ENCODE measurements at regions not wholly inside any gene's neighbourhood (a gene's known extent, or its start where the extent isn't known, plus 50 kb on each side); places are given as distances from the start of the nearest gene placed in this dataset.

DNA sequence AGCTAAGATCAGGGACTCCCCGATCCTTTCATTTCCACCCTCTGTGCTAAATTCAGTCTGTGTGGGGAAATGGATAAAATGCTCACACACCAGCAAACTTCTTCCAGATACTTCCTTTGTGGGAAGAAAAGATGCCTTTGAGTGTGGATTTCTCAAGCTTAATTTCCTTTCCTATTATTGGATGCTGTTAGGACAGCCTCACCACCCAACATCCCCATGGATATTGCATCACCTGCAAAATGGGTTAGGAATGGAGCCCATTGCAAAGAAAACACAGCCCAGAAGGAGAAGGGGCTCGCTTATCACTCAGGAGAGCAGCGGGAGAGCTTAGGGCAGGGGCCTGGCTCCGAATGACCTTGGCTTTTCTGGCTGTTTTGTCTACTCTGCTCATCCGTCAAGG lies 272.2 kb downstream of the CDC5L start:
- Mint-ChIP-seq H3K36me3 (ENCODE audit: insufficient read depth in 2 of 2) (peaks cover 0 to 3% of the 10 kb centered on the region in 2 donors), H3K9me3 (peaks cover 3% of the 10 kb centered on the region in 2 donors), H3K27ac (no peak overlapping the region), H3K4me1 (ENCODE audit: low read depth) (peaks cover 16% of the 10 kb centered on the region), H3K4me3 (no peak overlapping the region), H3K27me3 (ENCODE audit: low read depth) (no peaks in the 10 kb centered on the region)
- DNase-seq, result no peak
- no peak for ATAC-seq (replicated peaks in 1 of 2)

DNA sequence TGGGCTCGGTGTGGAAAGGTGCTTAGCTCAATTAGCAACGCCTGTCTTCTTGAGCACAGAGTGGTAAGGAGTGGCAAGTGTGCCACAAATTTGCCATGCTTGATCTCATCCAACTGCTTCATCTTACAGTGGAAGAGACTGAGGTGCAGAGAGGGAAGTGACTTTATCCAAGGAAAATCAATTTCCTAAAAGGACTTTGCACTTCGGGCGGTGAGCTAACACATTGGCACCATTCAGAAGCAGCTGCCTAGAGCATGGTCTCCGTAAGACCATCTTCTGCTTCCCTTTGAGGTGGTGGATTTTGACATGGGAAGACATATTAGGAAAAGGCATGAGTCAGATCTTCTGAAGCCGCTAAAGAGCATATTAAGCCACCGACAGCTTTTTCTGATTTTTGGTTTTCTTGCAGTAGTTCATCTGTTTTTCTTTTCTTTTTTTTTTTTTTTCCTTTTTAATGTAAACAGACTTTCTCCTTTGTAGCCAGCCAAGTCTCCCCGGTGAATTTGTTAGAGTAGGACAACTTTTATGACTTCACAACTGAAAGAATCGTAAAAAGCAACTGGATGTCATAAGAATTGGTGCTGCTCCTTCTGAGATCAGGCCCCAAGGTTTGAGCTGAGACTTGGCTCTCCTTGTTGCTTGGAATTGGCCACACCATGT lies 273.2 kb downstream of the CDC5L start:
- H3K36me3 Mint-ChIP-seq (ENCODE audit: insufficient read depth in 2 of 2), result peaks cover 0 to 3% of the 10 kb centered on the region in 2 donors
- peaks cover 3% of the 10 kb centered on the region in 2 donors for H3K9me3 Mint-ChIP-seq

DNA sequence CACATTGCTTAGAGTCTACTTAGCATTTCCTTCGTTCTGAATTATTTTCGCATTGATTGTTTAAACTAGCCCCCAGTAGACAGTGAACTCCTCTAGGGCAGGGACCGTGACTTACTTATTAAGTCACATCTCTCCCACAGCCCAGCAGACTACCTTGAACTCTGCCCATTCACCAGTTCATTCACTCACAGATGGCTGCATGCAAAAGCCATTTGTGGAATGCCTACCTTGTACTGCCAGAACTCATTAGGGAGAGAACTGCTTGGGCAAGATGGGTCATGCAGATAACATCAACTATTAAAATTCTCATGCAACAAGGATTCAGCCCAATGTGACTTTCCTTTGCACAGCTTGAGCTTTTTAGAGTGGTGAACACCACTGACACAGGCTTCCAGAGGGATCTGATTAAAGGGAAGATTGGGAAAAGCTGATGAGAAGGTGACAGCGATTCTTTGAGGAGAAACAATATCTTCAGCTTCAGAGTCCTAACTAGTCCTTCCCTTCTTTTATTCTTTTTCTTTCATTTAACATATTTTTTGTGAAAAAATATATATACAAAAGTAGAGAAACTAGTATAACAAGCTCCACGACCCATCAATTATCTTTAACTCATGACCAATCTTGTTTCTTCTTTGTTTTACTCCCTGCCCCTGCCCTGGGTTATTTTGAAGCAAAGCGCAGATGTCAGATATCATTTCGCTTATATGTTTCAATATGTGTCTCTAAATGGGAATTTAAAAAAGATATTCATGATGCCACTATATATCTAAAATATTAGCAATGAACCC lies 273.9 kb downstream of the CDC5L start:
- peaks cover 0 to 3% of the 10 kb centered on the region in 2 donors for H3K36me3 Mint-ChIP-seq (ENCODE audit: insufficient read depth in 2 of 2)
- ATAC-seq (replicated peaks in 1 of 2), result no peak
- DNase-seq, result no peak
- H3K9me3 Mint-ChIP-seq, result peaks cover 3% of the 10 kb centered on the region in 2 donors
- H3K27ac Mint-ChIP-seq, result no peak overlapping the region
- no peak overlapping the region for H3K4me3 Mint-ChIP-seq
- no peaks in the 10 kb centered on the region for H3K27me3 Mint-ChIP-seq (ENCODE audit: low read depth)
- peaks cover 8% of the 10 kb centered on the region for H3K4me1 Mint-ChIP-seq (ENCODE audit: low read depth)

More for the DNA sequence above, 273.2 kb downstream of the CDC5L start:
- Mint-ChIP-seq H3K27me3 (ENCODE audit: low read depth) (no peaks in the 10 kb centered on the region), H3K27ac (no peak overlapping the region), H3K4me1 (ENCODE audit: low read depth) (peaks cover 8% of the 10 kb centered on the region), H3K4me3 (no peak overlapping the region)
- ATAC-seq (replicated peaks in 1 of 2) (no peak), DNase-seq (no peak)

DNA sequence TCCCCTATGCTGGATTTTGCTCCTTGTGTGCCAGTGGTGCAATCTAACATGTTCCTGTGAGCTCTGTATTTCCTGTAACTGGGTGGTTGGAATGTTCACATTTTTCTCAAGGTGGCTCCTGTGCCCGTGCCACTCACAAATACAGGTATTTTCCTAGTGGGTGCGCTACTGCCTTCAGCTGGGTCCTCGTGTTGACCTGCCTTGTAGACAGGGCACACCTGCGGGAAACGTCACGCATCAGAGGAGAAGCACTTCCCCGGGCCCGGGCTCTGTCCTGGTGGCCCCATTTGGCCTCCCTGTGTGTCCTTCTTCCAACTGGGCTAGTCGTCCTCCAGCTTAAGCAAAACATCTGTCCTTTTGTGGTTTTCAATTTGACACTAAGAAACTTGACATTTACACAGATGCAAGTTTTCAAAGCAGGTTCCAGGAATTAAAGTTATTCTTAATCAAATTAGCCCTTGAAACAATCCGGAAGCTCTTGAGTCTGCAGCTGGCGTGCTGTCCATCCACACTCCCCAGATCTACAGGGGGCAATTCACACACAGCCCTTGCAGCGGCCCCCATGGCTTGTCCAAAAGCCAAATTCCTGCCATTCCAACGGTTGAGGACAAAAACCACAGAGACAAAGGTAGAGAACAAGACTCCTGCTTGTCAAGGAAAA lies 275.1 kb downstream of the CDC5L start:
- Mint-ChIP-seq H3K4me1 (ENCODE audit: low read depth) (peaks cover 8% of the 10 kb centered on the region), H3K36me3 (ENCODE audit: insufficient read depth in 2 of 2) (peaks cover 0 to 3% of the 10 kb centered on the region in 2 donors), H3K4me3 (no peak overlapping the region), H3K27me3 (ENCODE audit: low read depth) (no peaks in the 10 kb centered on the region), H3K27ac (peak overlapping the region; percentile 11), H3K9me3 (peaks cover 3% of the 10 kb centered on the region in 2 donors)
- no peak for DNase-seq
- peak in 1 of 2 donors; percentile 9 for ATAC-seq (replicated peaks in 1 of 2)

DNA sequence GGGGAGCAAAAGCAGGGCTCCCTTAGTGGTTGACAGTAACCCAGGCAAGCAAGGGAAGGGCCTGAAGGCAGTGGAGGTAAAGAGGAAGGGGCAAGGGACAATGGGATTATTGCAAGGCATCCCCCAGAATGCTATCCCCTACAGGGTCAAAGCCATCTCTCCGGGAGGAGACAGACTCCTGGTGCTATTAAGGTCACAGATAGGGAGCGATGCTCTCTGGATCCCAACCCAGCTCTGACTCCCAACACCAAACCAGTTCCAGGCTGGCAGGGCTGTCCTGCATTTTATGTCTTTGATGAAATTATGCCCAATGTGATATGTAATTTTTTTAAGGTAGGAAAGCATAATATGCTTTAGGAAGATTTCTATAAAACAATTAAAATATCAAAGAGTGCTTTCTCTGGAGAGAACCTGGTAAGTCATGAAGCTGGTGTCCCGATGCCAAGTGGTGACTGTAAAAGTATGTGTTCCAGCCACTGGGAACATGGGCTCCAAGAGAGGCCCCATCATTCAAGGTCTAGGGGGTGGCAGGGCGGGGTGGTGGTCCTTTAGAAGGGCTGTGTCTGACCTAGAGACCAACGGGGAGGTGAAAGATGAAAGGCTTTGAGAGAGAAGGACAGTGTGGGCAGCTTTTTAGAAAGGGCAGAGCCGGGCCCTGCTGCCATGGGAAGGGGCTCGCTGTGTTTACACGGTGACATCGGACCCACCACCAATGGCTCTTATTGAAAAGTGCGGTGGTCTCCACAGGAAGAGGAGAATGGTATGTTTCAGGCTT lies 276.5 kb downstream of the CDC5L start:
- peaks cover 8% of the 10 kb centered on the region for H3K4me1 Mint-ChIP-seq (ENCODE audit: low read depth)
- no peaks in the 10 kb centered on the region for H3K27me3 Mint-ChIP-seq (ENCODE audit: low read depth)
- no peaks in the 10 kb centered on the region for H3K36me3 Mint-ChIP-seq (ENCODE audit: insufficient read depth in 2 of 2)
- no peak overlapping the region for H3K4me3 Mint-ChIP-seq
- no peak for DNase-seq
- ATAC-seq (replicated peaks in 1 of 2), result no peak
- no peak overlapping the region for H3K27ac Mint-ChIP-seq
- H3K9me3 Mint-ChIP-seq, result no peaks in the 10 kb centered on the region

DNA sequence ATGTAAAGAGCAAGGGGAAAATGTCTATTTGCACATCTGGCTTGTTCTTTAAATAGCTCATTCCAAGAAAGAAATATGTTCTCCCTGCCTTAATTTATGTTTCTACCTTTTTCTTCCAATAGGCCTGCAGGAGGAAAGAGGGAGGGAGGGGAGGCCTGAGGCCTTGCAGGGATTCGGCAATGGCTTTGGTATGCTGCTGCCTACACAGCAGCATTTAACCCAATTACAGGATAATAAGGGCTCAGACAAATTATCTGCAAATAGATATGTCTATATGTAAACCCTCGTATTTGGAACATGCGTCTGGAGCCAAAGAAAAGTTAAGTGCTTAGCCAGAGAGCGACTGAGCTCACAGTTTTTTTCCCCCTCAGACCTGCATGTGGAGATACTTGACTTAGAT lies 277.2 kb downstream of the CDC5L start:
- Mint-ChIP-seq H3K27me3 (ENCODE audit: low read depth) (no peaks in the 10 kb centered on the region), H3K4me1 (ENCODE audit: low read depth) (peaks cover 8% of the 10 kb centered on the region), H3K36me3 (ENCODE audit: insufficient read depth in 2 of 2) (no peaks in the 10 kb centered on the region), H3K4me3 (no peak overlapping the region), H3K9me3 (peaks cover 0 to 1% of the 10 kb centered on the region in 2 donors), H3K27ac (no peak overlapping the region)
- ATAC-seq (replicated peaks in 1 of 2) (no peak), DNase-seq (no peak)

DNA sequence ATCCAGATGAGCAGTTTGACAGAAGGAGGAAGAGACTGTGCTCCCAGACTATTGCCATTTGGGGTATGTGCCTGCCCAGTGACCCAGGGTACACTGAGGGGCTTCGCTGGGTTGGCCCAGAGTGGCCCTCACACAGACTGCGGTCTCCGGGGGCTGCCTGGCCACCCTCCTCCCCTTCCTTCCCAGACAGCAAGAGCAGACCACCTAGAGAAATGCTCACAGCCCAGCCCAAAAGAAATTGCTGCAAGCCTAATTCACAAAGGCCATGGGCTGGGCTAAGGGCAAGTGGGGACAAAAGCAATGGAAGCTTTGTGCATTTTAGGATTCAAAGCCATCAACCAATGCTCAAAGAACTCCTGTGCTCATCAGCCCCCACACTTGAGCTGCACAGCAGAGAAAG lies 277.6 kb downstream of the CDC5L start:
- Mint-ChIP-seq H3K4me1 (ENCODE audit: low read depth) (peaks cover 8% of the 10 kb centered on the region), H3K27ac (no peak overlapping the region), H3K27me3 (ENCODE audit: low read depth) (no peaks in the 10 kb centered on the region), H3K36me3 (ENCODE audit: insufficient read depth in 2 of 2) (no peaks in the 10 kb centered on the region), H3K4me3 (no peak overlapping the region), H3K9me3 (peaks cover 0 to 1% of the 10 kb centered on the region in 2 donors)
- no peak for DNase-seq
- no peak for ATAC-seq (replicated peaks in 1 of 2)

DNA sequence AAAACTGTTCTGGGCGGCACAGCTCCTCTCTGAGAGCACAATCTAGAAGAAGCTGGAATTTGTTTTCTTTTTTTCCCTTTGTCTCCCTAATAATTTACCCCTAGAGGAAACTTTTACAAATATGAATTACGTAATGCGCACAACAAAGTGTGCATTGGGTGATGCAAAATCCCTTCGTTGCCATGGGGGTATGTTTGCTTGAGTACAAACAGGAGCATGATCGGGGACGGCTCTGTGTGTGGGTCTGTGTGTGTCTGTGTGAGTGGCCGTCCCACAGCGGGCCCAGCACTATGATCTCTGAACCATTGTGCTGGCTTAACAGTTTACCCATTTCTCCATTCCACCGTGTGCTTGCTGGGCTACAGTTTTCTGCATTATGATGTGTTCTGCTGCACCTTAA lies 278.2 kb downstream of the CDC5L start:
- no peak for DNase-seq
- H3K27ac Mint-ChIP-seq, result no peak overlapping the region
- H3K4me3 Mint-ChIP-seq, result no peak overlapping the region
- H3K9me3 Mint-ChIP-seq, result peaks cover 0 to 1% of the 10 kb centered on the region in 2 donors
- no peak for ATAC-seq (replicated peaks in 1 of 2)
- peaks cover 8% of the 10 kb centered on the region for H3K4me1 Mint-ChIP-seq (ENCODE audit: low read depth)
- no peaks in the 10 kb centered on the region for H3K27me3 Mint-ChIP-seq (ENCODE audit: low read depth)
- H3K36me3 Mint-ChIP-seq (ENCODE audit: insufficient read depth in 2 of 2), result no peaks in the 10 kb centered on the region

DNA sequence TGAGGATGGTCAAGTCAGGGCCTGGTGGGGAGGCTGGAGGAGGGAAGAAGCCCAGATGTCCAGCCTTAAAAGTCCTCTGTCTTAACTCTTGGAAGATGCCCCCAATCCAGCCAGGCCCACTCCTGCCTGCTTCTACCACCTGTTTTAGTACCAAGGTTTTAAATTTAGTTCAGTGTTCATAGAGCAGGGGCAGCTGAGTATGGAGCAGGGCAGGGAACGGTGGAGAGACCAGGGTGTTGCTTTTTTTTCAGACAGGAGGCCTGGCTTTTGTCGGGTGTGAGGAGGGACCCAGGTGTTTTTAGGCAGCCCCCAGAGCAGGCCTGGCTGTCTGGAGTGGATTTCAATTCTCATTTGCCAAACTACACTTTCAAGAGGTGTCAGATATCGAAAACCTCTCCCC lies 278.8 kb downstream of the CDC5L start:
- Mint-ChIP-seq H3K9me3 (peaks cover 0 to 1% of the 10 kb centered on the region in 2 donors), H3K4me3 (no peak overlapping the region)

DNA sequence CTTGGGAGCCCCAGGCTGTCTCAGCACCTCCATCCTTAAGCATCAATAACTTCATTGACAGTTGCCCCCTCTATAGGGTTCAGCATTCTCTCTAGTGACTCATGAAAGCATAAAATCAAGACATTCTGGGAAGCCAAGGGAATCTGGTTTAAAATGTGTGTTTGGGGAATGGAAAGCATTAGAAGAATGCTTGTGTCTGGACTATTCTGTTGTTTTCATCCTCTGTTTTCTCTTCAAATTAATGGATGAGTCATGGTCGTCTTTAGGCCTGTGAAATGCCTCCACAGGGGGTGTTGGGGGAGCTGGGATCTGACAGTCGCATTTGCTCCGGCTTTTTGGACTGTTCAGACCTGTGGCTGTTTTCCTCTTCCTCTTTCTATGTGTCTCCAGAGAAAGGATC lies 279.7 kb downstream of the CDC5L start:
- H3K27me3 Mint-ChIP-seq (ENCODE audit: low read depth), result peaks cover 5% of the 10 kb centered on the region
- no peak for ATAC-seq (replicated peaks in 1 of 2)
- H3K4me1 Mint-ChIP-seq (ENCODE audit: low read depth), result peaks cover 8% of the 10 kb centered on the region
- H3K36me3 Mint-ChIP-seq (ENCODE audit: insufficient read depth in 2 of 2), result no peaks in the 10 kb centered on the region
- no peak for DNase-seq
- H3K4me3 Mint-ChIP-seq, result no peak overlapping the region
- H3K9me3 Mint-ChIP-seq, result peaks cover 0 to 1% of the 10 kb centered on the region in 2 donors
- no peak overlapping the region for H3K27ac Mint-ChIP-seq

More for the DNA sequence above, 278.8 kb downstream of the CDC5L start:
- Mint-ChIP-seq H3K36me3 (ENCODE audit: insufficient read depth in 2 of 2) (no peaks in the 10 kb centered on the region), H3K4me1 (ENCODE audit: low read depth) (peaks cover 8% of the 10 kb centered on the region), H3K27ac (no peak overlapping the region), H3K27me3 (ENCODE audit: low read depth) (no peaks in the 10 kb centered on the region)
- ATAC-seq (replicated peaks in 1 of 2) (no peak), DNase-seq (no peak)

DNA sequence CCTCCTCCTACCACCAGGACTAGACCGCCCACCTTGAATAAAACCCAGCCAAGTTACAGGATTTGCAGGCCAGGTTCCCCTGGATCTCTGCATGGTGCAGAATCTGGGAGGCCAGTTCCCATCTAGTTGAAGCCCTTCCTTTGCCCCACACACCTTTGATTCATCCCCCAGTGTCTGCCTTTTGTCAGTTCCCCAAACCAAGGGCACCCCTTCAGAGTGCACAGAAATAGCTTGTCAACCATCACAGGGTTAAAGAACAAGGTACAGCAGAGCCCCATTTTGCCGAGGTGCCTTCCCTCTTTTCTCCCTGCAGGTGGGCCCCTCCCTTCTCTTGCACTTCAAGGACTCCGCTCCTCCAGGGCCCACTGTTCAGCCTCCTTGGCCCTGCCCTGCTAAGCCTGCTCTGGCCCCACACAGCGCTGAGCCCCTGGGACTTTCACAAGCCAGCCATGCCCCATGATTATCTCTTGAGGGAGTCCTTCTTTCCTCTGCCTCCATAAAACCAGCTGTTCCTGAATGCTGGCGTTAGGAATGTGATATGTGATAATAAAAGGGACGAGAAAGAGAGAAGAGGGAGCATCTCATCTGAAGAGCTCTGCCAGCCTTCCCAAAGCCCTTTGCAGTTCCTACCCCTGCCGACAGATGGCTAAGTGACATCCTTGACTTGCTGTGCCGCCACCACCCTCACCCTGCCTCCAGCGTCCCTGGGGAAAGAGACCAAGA lies 280.3 kb downstream of the CDC5L start:
- no peak for ATAC-seq (replicated peaks in 1 of 2)

DNA sequence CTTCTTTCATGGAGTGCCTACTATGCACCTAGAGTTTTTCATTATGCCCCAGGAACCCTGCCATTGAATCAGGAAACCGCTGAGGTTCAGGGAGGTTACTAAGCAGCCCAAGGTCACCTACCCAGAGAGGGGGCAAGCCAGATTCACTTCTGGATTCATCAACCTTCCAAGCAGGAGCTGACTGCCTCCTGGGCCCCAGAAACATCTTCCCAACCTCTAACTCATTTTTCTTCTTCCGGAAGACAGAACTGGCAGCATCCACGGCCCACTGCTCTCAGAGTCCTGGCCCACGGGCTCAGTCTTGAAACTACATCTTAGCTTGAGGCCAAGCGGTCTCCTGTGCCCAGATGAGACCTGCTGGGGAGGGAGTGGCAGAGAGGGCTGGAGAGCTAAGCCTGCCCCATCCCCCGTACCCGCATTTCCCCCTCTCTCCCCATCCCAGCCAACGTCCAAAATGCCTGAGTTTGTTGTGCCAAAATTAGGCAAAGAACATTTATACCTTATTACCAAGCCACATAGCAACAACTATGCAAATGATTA lies 281.0 kb downstream of the CDC5L start:
- ATAC-seq (replicated peaks in 1 of 2) (no peak), DNase-seq (no peak)
- Mint-ChIP-seq H3K4me3 (no peak overlapping the region), H3K9me3 (peaks cover 0 to 1% of the 10 kb centered on the region in 2 donors), H3K4me1 (ENCODE audit: low read depth) (no peaks in the 10 kb centered on the region), H3K36me3 (ENCODE audit: insufficient read depth in 2 of 2) (no peaks in the 10 kb centered on the region), H3K27ac (no peak overlapping the region), H3K27me3 (ENCODE audit: low read depth) (peaks cover 8% of the 10 kb centered on the region)

More for the DNA sequence above, 280.3 kb downstream of the CDC5L start:
- peak; percentile 37 to 41 for DNase-seq
- Mint-ChIP-seq H3K9me3 (peaks cover 0 to 1% of the 10 kb centered on the region in 2 donors), H3K4me1 (ENCODE audit: low read depth) (peaks cover 2% of the 10 kb centered on the region), H3K36me3 (ENCODE audit: insufficient read depth in 2 of 2) (no peaks in the 10 kb centered on the region), H3K27ac (no peak overlapping the region), H3K27me3 (ENCODE audit: low read depth) (peaks cover 5% of the 10 kb centered on the region), H3K4me3 (no peak overlapping the region)
